ENCODE measurements at regions not wholly inside any gene's neighbourhood (a gene's known extent, or its start where the extent isn't known, plus 50 kb on each side); places are given as distances from the start of the nearest gene placed in this dataset.
A peak's percentile ranks its signal among the peaks of the same experiment; 100 is the strongest.
"Not testable (repeated sequence)": the region's sequence is repeated elsewhere in the genome, so short reads cannot be mapped to it uniquely, and the experiment has no call there.

DNA sequence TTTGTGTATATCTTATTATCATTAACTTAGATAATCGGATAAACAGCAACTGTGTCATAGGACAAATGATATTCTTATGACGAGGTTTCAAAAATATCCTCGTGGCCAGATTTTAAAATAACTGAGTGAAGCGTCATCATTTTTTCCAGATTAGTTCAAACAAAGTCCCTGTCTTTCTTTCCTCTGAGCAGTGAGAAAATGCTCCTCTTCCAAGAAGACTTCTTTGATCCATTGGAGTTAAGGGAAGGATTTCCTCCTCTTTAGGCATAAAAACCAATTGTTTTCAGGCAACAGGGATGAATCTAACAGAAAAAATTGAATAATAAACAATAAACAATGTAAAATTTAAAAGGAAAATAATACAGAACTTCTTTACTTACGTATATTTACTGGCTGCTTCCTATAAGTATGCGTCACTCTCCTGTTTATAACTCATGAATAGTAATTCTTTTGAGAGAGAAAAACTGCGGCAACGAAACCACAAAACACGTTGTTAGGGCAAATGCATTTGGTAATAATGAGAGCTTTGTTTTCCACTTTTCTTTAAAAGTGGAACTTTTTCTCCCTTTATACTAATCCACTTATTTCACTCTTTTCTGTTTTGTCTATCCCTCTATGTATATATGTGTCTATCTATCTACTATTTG, 419.4 kb upstream of the ONECUT1 start:
- DNase-seq, result no peak

DNA sequence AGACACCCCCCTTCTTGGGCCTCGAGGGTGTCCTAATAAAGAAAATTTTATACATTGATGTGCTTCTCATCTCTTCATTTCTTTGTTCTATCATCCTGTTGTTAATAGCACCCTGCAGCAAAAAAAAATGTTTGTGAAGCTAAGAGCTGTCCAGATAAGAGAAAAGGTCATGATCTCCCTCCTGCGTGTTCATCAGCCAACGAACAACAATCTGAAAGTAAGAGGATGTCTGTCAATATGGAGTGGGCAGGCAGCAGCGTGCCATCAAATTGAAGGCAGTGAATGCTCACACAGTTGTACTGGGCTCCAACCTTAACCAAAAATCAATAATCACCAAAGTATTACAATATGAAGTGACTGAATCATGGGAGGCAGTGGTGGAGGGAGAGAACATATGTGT, 418.6 kb upstream of the ONECUT1 start:
- no peak for DNase-seq

DNA sequence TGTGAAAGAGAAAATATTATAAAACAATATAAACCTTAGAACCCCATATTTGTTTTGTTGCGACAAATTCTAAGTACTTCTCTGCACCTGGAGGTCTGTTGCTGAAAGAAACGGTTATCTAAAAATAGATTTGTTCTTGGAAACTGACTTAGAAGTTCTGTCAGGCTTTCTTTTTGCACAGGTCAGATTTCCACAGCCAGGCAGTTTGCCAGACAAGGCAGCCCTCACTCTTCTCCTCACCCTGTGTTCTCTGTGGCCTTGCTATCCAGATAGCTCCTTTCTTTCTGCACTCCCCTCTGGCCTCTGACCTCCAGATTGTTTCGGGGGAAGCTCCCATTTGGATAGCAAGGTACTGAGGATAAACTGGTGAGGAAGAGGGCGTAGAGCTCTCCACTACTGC, 413.3 kb upstream of the ONECUT1 start:
- no peak for DNase-seq

DNA sequence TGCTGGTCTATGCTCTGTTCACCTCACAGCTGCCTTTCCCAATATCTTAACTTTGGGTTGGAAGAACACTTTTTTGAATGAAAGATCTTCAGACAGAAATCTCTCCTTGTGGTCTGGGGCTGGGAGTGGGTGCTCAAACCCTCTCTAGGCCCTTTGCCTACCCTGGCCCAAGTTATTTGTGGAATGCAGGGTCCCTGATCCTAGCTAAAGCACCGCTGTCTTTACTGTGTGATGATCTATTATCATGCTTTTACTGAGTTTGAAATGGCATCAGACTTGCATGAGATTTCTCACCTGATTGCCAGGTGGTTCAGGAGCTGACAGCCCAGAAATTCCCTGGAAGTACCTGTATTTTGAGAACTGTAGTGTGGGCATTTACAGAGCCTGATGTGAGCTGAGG, 412.7 kb upstream of the ONECUT1 start:
- DNase-seq, result no peak

DNA sequence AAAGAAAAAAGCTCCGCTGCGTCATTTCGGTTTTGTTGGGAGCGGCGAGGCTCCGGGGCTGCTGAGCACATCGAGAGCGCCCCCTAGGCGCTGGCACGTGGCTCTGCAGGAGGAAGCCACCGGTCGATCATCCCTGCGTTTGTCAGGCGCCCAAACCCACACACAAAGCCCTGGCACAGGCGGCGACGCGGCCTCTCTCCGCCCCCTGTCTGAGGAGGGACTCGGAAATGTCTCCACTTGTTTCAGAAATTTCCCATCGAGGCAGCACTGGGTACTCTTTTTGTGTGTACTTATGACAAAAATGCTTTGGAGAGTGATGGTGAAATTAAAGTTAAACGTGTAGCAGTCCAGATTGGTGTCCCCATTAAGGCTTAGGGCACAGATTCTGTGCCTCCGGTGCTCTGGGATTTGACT, 407.3 kb upstream of the ONECUT1 start:
- DNase-seq, result peak; percentile 6

DNA sequence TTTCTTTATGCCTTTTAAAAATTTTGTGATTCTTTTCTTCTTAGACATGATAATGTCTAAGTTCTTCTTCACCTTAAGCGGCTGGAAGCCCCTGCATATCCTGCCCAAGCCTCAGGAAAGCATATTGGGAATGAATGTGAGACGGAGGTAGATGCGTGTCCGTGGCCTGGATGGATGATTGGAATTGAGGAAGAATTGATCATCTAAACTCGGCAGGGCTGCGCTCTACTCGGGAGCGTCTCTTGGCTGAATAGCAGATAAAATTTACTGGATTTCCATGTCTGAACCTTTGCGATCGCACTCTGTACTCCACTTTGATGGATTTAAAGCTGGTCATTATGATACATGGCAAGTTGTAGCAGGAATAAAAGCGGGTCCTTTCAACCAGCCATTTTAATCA, 406.7 kb upstream of the ONECUT1 start:
- no peak for DNase-seq

DNA sequence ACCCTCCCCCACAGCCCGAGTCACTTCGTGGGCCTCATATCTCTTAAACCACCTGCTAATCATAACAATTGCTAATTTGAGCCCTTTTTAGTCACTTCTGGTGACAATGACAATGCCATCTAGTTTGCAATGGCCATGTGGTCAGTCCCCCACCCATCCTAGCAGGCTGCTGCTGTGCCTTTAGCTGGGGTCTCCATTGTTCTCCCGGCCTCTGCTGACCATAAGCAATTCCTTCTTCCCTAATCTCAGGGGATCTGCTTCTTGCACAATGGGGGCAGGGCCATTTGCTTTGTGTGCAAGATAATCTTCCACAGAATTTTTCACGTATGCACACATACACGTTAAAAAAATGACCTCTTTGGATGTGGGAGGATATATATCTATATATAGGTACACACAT, 406.1 kb upstream of the ONECUT1 start:
- no peak for DNase-seq

DNA sequence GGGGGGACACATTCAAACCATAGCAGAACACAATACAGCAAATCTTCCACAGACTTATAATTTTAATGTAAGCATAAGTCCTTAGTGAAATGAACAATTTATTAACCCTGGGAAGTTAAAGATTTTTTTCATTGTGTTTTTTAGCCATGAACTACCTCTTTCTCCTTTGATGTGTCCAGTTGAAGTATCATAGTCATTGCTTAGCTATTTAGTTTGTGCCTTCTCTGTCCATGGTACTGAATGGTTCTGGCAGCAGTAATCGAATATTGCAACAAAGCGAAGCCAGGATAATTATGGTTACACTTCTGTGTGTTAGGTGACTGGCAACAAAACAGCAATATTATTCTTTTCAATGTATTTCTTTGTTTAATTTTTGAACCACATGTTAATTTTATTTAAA, 403.0 kb upstream of the ONECUT1 start:
- no peak for DNase-seq

DNA sequence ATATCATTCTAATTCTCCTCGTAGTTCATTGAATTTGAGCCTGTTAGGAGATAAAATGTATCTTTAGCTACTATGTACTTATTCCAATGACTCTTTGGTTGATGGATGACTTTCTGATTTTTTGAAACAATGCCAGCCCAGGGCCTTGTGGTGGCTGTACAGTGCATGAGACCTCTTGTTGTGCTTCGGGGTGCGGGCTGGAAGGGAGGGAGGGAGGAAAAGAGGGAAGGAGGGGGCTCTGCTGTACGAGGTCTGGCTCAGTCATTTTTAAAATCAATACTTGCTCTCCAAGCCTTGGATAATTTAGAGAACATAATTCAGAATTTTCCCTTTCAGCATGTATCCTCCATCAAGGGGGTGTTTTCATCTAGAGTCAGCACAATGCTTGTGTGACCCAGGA, 399.7 kb upstream of the ONECUT1 start:
- DNase-seq, result no peak

DNA sequence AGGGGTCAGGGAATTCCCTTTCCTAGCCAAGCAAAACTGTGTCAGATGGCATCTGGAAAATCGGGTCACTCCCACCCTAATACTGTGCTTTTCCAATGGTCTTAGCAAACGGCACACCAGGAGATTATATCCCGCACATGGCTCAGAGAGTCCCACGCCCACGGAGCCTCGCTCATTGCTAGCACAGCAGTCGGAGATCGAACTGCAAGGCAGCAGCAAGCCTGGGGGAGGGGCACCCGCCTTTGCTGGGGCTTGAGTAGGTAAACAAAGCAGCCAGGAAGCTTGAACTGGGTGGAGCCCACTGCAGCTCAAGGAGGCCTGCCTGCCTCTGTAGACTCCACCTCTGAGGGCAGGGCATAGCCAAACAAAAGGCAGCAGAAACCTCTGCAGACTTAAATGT, 393.3 kb upstream of the ONECUT1 start:
- DNase-seq, result not testable (repeated sequence)

DNA sequence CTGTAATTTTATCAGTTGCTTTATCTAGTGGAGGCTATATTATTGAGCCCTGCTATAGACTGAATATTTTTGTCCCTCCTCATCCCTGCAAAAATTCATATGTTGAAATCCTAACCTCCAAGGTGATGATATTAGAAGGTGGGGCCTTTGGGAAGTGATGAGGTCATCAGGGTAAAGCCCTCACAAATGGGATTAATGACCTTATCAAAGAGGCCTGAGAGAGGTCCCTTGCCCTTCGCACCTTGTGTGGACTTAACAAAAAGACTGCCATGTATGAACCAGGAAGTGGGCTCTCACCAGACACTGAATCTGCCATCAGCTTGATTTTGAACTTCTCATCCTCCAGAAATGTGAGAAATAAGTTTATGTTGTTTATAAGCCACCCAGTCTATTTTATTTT, 381.4 kb upstream of the ONECUT1 start:
- no peak for DNase-seq

DNA sequence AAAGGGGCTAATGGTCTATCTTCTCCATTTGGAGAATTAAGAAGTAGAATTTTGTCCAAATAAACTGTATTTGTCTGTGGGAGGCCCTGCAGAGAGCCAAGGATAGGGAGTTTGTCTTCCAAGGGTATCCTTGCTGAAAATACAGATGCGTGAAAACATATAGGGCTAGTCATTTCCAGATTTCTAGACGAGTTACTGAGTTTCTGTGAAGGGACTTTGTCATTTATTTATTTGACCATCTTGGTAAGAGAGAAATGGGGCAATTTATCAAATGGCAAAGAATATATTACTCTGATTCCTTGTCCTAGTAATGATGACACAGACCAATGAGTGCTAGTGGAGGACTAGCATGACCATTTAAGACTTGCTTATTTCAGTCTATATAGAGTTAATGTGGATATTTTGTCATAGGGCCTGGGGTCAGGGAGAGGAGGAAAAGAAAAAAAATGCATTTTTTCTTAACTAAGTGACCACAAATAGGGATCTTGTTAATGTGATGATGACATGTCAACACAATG, 376.6 kb upstream of the ONECUT1 start:
- no peak for DNase-seq

DNA sequence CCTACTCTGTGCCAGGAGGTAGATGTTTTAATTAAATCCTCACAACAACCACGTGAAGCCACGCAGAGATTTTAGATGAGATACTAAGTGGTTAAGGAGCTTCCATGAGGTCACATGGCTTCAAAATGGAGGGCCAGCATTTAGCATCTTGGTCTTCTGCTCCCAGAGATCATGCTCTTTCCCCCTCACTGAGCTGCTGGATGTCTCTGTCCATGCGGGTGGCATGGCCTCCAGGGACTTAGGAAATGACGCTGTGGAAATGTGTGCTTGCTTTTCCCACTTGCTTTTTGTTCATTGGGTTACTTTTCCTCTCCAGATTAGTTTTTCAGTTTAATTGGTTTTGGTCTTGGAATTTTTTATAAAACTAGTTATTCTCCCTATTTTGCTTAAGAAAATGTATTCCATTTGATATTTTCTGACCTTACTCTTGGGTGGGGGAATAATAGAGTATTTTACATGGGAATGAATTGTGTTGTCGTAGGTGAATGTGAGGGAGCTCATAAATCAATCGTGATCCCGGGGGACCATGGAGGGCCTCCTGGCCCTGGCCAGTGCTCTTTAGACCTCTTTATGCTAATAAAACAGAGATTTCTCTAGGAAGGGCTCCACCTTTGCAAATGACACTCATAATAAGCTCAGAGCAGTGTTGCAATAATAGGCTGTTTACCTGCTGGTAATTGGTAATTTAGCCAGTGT, 376.0 kb upstream of the ONECUT1 start:
- no peak for DNase-seq

DNA sequence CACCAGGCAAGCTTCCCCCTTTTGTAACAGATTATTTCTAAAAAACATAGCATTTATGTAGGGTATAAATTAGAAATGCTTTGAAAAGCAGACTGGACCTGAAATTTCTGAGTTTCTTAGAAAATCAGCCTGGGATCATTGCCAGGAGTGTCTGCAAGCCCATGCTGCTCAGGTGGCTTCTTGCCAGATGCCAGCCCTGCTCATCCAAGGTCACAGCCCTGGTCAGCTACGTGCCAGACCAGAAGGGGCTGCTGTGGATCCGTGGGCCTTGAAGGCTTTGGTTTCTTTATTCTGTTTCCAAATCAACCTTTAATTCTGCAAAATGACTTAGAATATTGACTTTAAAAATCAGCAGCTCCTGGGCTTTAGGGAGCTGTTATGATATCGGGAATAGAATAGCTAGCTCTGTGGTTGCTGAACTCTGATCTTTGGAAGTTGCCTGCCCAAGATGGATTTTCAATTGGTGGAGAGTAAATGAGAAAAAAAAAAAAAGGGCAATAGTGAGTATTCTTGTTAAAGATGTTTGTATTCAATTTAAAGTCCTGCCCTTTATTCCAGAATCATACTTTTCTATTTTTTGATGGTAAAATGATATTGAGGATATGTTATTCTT, 370.1 kb upstream of the ONECUT1 start:
- DNase-seq, result no peak

DNA sequence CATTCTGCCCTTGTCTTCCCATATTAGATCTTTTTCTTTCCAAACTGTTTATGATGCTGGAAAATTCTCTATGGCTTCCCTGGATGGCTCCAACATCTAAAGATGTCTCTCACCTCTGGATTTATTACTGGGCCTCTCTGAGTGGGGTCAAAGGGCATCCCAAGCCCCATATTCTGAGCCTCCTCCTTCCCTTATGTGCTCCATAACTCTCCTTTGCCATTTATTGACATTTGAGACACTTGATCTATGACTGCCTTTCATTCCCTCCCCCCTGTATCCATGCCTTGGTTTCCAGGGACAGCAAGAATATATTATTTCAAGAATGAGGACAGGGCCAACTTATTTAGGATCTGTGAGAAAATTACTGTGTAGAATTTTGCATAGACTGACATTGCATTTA, 369.3 kb upstream of the ONECUT1 start:
- DNase-seq, result no peak

DNA sequence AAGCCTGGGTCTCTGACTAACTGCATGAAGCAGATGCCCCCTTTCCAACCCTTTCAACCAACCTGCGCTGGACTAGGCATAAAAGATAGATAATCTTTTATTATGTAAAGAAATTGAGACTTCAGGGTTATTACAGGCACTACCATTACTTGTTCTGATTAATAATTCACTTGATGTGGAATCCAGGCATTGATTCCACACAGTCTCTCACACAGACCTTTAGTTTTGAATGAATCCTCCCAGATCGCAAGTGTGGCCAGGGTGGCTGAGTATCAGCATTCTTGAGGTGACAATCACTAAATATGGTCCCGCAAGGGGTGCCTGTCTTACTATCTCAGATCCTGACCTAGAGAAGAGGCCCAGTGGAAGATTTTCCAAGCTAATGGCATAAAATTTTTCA, 368.9 kb upstream of the ONECUT1 start:
- DNase-seq, result no peak

DNA sequence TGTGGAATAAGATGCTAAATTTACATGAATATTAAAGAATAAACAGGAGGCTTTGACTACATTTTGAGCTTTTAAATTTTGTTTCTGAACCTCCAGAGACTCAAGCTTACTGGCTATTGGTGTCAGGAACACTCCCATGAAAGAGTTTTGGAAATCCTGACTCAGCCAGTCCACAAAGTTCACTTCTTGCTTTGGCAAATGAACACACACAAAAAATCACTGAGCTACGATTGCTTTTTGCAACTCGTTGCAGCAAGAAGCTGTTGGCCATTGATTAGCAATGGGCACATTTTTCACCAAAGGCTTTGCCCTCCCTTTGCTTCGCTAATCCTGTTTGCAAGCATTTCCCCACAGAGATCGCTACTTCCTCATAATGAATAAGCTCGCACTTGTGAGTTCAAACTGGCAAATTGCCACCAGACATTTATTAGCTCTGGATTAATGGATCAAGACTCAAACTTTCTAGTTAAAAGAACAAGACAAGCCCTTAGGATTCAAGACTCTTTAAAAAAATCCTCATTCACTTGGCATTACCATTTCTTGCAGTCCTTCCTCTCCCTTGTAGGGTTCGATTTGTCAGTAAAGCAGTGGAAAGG, 343.2 kb upstream of the ONECUT1 start:
- no peak for DNase-seq

DNA sequence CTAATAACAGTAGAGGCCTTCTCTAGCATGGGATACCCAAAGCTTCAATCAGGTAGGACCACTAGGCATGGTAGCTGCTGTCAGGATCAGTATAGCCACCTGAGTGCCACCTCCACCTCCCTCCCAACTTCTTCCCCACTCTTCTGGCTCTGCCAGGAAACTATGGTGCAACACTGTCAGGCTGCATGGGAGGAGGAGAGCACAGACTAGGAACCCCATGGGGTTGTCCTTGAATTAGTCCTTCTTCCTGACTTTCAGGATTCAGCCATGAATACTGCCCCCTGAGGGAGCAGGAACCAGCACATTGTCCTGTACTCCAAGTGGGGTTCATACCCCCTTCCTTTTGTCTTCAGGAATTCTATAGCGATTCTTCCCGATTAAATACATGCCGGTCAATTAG, 340.8 kb upstream of the ONECUT1 start:
- DNase-seq, result no peak

DNA sequence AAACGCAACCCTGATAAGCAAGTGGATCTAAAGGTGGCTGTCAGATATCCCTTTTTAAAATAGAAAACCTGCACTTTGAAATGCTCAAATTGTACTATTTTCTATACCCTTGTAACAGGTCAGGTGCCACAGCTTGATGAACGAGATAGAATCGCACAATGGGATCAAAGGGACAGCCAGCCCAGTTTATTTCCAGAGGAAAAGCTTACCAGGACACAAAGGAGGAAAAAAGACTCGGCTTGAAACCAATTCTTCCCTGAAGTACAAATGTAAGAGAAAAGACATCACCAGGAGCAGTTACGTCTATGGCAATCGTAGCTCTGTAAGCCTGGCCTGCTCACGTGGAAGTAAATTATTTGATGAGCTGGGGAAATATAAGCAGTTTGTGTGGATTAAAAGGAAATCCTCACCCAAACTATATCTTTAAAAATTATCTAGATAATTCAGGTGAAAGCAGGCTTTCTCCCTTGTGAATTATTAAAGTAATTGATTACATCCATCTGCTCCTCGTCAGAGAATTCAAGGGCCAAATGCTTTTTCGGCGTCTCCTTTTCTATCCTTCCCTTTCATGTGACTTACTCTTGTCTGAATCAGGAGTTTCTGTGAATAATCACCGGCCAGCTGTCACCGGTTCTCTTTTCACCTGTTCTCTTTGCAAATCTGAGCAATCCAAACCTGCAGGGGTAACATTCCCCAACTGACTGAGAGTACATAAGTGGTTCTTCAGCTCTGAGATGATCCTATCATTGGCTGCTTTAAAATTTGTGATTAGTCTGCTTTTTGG, 339.2 kb upstream of the ONECUT1 start:
- DNase-seq, result no peak

DNA sequence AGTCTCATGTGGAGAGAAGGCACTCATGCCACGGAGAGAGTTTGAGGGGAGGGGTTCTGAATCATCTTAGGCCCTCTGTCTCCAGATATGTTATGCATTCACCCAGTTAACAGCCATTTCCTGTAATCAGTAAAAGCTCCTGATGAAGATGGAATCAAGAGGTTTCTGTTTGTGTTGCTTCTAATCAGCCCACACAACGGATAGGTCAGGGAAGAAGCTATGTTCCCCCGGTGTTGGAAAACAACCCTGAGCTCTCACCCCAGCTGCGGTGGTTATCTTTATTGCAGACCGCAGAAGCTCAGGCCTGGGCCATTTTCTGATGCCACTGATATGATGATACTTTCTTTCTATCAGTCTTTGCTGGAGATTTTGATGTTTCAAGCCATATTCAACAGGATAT, 338.5 kb upstream of the ONECUT1 start:
- DNase-seq, result no peak

DNA sequence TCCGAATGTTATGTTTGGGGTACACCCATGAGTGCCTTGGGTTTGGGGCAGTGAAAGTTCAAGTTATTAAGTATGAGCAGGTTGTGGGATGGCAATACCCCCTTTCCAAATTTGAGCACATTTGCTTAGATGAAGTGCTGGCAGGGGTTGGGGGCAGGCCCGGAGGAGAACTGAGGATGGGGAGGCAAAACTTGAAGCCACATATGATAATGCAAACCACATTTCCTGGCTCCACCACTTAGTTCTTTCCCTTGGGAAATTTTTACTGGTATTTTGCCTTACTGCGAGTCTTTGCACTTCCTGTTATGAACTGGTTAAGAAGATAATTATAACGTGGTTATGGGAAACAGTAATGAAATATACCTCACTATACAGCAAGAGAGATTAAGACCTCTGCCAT, 336.0 kb upstream of the ONECUT1 start:
- DNase-seq, result no peak

DNA sequence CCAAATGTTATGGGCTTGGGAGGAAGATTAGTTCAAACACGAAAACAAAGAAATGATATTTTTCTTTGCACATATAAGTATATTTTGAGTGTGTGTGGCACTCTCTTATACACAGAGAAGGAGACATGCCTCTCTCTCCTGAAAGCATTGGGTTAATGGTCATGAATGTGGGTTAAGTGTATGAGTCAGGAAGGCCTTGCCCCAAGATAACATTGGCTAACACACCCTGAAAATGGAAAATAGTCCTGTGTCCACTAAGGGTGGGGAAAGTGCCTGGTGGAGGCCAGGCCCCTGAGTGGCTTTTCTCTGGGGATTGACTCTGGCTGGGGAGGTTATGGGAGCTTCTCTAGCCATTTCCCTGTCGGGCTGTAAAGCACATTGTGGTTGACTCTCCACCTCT, 332.7 kb upstream of the ONECUT1 start:
- DNase-seq, result no peak

DNA sequence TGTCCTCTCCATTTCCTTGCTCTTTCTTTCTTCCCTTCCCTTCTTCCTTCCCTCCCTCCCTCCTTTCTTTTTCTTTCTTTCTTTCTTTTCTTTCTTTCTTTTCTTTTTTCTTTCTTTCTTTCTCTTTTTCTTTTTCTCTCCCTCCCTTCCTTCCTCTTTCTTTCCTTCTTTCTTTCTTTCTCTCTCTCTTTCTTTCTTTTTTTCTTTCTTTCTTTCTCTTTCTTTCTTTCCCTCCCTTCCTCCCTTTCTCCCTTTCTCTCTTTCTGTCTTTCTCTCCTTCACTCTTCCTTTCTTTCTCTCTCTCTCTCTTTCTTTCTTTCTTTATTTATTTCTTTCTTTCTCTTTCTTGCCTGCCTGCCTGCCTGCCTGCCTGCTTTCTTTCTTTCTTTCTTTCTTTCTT, 326.8 kb upstream of the ONECUT1 start:
- DNase-seq, result not testable (repeated sequence)
